ENCODE measurements at regions not wholly inside any gene's neighbourhood (a gene's known extent, or its start where the extent isn't known, plus 50 kb on each side); places are given as distances from the start of the nearest gene placed in this dataset.

DNA sequence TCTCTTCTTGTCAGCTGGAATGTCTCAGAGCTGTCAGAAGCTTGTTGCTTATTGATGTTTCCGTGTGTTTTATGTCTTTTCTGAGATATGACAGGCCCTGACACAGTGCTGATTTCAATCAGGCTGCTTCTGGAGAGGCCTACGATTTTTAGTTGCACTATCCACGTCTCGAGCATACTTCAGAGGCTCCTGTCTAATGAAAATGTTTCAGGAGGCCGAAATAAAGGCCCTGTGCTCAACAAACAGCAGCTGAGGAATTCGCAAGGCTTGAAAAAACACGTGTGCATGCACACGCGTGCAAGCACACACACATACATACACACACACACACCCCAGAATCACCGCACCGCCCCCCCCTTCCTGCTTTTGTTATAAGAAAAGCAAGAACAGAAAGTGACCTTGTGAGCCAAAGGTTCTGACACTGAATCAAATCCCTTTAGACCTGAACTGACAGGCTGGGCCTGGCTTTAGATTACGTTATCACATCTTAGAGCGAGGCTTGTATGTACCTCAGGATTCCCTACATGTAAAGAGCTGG, 296.6 kb downstream of the NR2F2 start:
- TF ChIP-seq MIXL1 (CRISPR knock-in tag; IDR thresholded peaks at IDR 0.05): no peak
- intact Hi-C loops (cut with micrococcal nuclease; ENCODE audit: unreplicated experiment) (no loop called here), in situ Hi-C loops (cut with HindIII; ENCODE audit: extremely low pct_ligation_motif_present, low pct_unique_long_range_greater_than_20kb) (no loop called here)
- POLR2A ChIA-PET: no interaction called here
- Histone ChIP-seq H3K4me3 (replicated peaks in 1 of 3; ENCODE audit: insufficient read depth in 1 of 3, low read depth in 2 of 3, low read length in 3 of 3) (no peak overlapping the region), H2AFZ (ENCODE audit: low read length) (no peak overlapping the region), H3K9ac (ENCODE audit: insufficient read depth, low read depth, low read length) (no peak overlapping the region), H3K36me3 (replicated peaks in 1 of 2; ENCODE audit: control insufficient read depth in 1 of 2, insufficient read depth in 2 of 2, low read length in 2 of 2) (no peaks in the 10 kb centered on the region), H3K4me2 (ENCODE audit: low read depth, low read length) (no peak overlapping the region), H3K27ac (ENCODE audit: extremely low read length, insufficient read depth, low read length) (no peak overlapping the region), H3K4me1 (ENCODE audit: insufficient read depth, low read length) (no peaks in the 10 kb centered on the region), H4K20me1 (ENCODE audit: insufficient read depth, low read length) (no peaks in the 10 kb centered on the region), H3K79me2 (ENCODE audit: insufficient read depth, low read length) (no peaks in the 10 kb centered on the region), H3K9me3 (ENCODE audit: low read length) (no peaks in the 10 kb centered on the region), H3K27me3 (ENCODE audit: control insufficient read depth in 1 of 2, insufficient read depth in 2 of 2, low read length in 2 of 2) (no peaks in the 10 kb centered on the region)
- FAIRE-seq: no peak
- ATAC-seq: no peak
- WGBS (ENCODE audit: low lambda C conversion rate): 38% methylated on average over 13 of the region's 13 CpGs
- no peak for DNase-seq (ENCODE audit: low spot score)
- CTCF ChIA-PET (ENCODE audit: low intra/inter-chr PET ratio, low total read pairs): no interaction called here
- BruUV-seq (replicated peaks): no TSS peak

- 0% methylated on average over 4 of the region's 4 CpGs for WGBS (ENCODE audit: low lambda C conversion rate)
- Histone ChIP-seq H4K20me1 (ENCODE audit: insufficient read depth, low read length) (no peaks in the 10 kb centered on the region), H3K79me2 (ENCODE audit: insufficient read depth, low read length) (no peaks in the 10 kb centered on the region), H3K4me3 (replicated peaks in 1 of 3; ENCODE audit: insufficient read depth in 1 of 3, low read depth in 2 of 3, low read length in 3 of 3) (no peak overlapping the region), H3K9ac (ENCODE audit: insufficient read depth, low read depth, low read length) (no peak overlapping the region), H3K9me3 (ENCODE audit: low read length) (no peaks in the 10 kb centered on the region), H3K27me3 (ENCODE audit: control insufficient read depth in 1 of 2, insufficient read depth in 2 of 2, low read length in 2 of 2) (no peaks in the 10 kb centered on the region), H3K27ac (ENCODE audit: extremely low read length, insufficient read depth, low read length) (no peak overlapping the region), H3K4me1 (ENCODE audit: insufficient read depth, low read length) (no peaks in the 10 kb centered on the region), H2AFZ (ENCODE audit: low read length) (no peak overlapping the region), H3K36me3 (replicated peaks in 1 of 2; ENCODE audit: control insufficient read depth in 1 of 2, insufficient read depth in 2 of 2, low read length in 2 of 2) (no peaks in the 10 kb centered on the region), H3K4me2 (ENCODE audit: low read depth, low read length) (no peak overlapping the region)
- TF ChIP-seq HIVEP1 (CRISPR knock-in tag; IDR thresholded peaks at IDR 0.05) (no peak), CBX2 (IDR thresholded peaks at IDR 0.05; ENCODE audit: low read depth, low read length) (no peak), CBX2 (CRISPR knock-in tag; IDR thresholded peaks at IDR 0.05; ENCODE audit: low read depth) (no peak), ZFP62 (CRISPR knock-in tag; IDR thresholded peaks at IDR 0.05) (no peak), DBP (CRISPR knock-in tag; IDR thresholded peaks at IDR 0.05; ENCODE audit: not compliant biosample characterization) (no peak), GFI1 (CRISPR knock-in tag; IDR thresholded peaks at IDR 0.05; ENCODE audit: borderline replicate concordance) (no peak), RNF2 (conservative IDR thresholded peaks at IDR 0.05; ENCODE audit: low read depth) (no peak), ZNF572 (CRISPR knock-in tag; IDR thresholded peaks at IDR 0.05) (no peak)
- BruUV-seq (replicated peaks): no TSS peak
- no peak for DNase-seq (ENCODE audit: low spot score)
- ATAC-seq: no peak
- intact Hi-C loops (cut with micrococcal nuclease; ENCODE audit: unreplicated experiment) (no loop called here), in situ Hi-C loops (cut with HindIII; ENCODE audit: extremely low pct_ligation_motif_present, low pct_unique_long_range_greater_than_20kb) (no loop called here)
- FAIRE-seq: no peak
- POLR2A ChIA-PET: no interaction called here
- CTCF ChIA-PET (ENCODE audit: low intra/inter-chr PET ratio, low total read pairs): no interaction called here
These were observed 299.0 kb downstream of the NR2F2 start for GRCh38 chr15:96629511-96629910.

Measured in HepG2 (cell line).